ENCODE measurements at regions not wholly inside any gene's neighbourhood (a gene's known extent, or its start where the extent isn't known, plus 50 kb on each side); places are given as distances from the start of the nearest gene placed in this dataset.

DNA sequence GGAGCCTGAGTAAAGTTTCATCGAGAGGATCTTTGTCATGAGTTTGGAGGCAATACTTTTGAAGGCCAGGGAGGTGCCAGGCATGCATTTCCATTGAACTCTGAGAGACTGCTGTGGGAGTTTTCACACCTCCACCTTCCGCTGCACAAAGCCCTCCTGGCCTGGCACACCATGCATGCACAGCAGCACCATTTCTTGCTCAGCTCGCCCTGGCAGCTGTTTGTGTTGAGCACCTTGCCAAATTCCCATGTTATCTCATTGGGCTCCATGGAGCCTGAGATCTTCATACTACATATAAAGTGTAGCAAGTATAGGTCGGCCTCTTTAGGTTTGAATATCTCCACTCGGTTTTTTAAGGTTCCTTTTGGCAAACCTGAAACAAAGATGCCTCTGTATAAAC lies 125.7 kb upstream of the CLINT1 start:
- TF ChIP-seq, protein P1, sequence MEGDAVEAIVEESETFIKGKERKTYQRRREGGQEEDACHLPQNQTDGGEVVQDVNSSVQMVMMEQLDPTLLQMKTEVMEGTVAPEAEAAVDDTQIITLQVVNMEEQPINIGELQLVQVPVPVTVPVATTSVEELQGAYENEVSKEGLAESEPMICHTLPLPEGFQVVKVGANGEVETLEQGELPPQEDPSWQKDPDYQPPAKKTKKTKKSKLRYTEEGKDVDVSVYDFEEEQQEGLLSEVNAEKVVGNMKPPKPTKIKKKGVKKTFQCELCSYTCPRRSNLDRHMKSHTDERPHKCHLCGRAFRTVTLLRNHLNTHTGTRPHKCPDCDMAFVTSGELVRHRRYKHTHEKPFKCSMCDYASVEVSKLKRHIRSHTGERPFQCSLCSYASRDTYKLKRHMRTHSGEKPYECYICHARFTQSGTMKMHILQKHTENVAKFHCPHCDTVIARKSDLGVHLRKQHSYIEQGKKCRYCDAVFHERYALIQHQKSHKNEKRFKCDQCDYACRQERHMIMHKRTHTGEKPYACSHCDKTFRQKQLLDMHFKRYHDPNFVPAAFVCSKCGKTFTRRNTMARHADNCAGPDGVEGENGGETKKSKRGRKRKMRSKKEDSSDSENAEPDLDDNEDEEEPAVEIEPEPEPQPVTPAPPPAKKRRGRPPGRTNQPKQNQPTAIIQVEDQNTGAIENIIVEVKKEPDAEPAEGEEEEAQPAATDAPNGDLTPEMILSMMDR (IDR thresholded peaks at IDR 0.05): no peak

DNA sequence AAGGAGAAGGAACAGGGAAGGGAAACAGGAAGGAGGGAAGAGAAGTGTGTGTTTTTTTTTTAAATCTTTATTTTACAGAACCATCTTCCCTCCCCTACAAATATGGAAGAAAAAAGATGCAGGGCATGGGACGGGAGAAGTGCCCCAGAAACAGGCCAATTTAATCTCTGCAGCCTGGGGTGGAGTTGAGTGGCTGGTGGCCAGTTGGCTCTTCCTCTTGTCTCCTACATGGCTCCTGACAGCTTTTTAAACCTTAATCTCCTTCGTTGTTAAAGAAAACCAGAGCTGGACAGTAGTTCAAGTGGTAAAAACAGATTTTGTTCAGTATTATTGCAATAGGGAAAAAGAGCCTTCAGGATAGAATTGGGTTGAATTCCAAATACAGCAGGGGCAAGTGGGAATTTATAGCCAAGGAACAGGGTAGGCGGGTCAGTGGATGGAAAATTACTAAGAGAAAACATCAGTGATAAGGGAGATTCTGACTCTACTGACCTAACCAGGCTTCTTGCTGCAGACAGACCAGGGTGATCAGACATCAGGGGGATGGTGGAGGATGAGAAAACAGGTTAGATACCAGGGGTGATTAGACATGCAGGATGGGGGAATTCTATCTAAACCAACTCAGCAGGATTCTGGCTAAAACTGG lies 125.1 kb upstream of the CLINT1 start:
- Histone ChIP-seq H3K4me1 (no peaks in the 10 kb centered on the region), H3K36me3 (no peaks in the 10 kb centered on the region), H3K9ac (ENCODE audit: low read depth in 2 of 2, low read length in 2 of 2) (no peak overlapping the region), H3K27ac (no peak overlapping the region), H3K4me3 (no peak overlapping the region), H3K27me3 (no peaks in the 10 kb centered on the region), H3K9me3 (no peaks in the 10 kb centered on the region)
- DNase-seq: no peak
- TF ChIP-seq, protein P1 (IDR thresholded peaks at IDR 0.05): no peak
- intact Hi-C loops (cut with DNase I): no loop called here

More for the DNA sequence above, 125.7 kb upstream of the CLINT1 start:
- H3K9me3 ChIP-seq: no peaks in the 10 kb centered on the region
- no peak overlapping the region for H3K27ac ChIP-seq
- H3K27me3 ChIP-seq: no peaks in the 10 kb centered on the region
- no peaks in the 10 kb centered on the region for H3K4me1 ChIP-seq
- H3K9ac ChIP-seq (ENCODE audit: low read depth in 2 of 2, low read length in 2 of 2): no peak overlapping the region
- no peaks in the 10 kb centered on the region for H3K36me3 ChIP-seq
- intact Hi-C loops (cut with DNase I): no loop called here
- no peak for DNase-seq
- H3K4me3 ChIP-seq: no peak overlapping the region

DNA sequence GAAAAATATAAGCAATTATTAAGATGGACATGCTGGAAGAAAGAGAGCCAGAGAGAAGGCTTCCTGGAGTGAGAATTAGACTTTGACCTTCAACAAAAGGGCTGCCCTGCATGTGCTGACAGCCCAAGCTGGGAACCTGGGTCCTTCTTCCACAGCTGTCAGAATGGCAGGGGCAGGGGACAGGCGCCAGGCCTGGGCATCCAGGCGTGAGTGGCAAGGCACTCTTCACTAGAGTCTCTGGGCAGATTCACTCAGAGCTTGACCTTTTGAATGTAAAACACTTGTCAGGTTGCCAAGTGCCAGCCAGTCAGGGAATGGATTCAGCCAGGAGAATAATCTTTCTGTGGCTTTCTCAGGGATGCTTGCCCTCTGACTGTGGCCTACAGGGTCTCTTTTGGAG lies 119.1 kb upstream of the CLINT1 start:
- Histone ChIP-seq H3K4me1 (no peaks in the 10 kb centered on the region), H3K9me3 (no peaks in the 10 kb centered on the region), H3K36me3 (no peaks in the 10 kb centered on the region), H3K9ac (ENCODE audit: low read depth in 2 of 2, low read length in 2 of 2) (no peak overlapping the region), H3K27ac (no peak overlapping the region), H3K4me3 (no peak overlapping the region), H3K27me3 (no peaks in the 10 kb centered on the region)
- TF ChIP-seq, protein P1 (IDR thresholded peaks at IDR 0.05): no peak
- DNase-seq: no peak
- intact Hi-C loops (cut with DNase I): no loop called here

DNA sequence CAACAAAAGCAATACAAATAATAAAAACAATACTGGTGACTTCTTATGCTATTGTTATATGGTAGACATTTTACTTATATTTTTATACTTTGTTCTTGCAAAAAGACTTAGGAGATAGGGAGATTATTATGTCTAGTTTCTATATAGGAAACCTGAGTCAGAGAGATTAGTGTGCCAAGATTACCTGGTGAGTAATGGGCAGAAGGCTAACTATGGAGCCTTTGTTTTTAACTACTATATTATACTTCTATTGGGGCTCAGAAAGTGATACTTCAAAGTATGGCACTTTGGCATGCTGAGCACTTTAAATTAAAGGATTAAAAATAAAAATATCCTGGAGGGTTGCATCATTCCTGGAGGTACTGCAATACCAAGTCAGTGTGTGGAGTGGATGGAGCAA lies 117.5 kb upstream of the CLINT1 start:
- Histone ChIP-seq H3K9ac (ENCODE audit: low read depth in 2 of 2, low read length in 2 of 2) (no peak overlapping the region), H3K27ac (no peak overlapping the region), H3K27me3 (no peaks in the 10 kb centered on the region), H3K4me3 (no peak overlapping the region), H3K9me3 (no peaks in the 10 kb centered on the region), H3K36me3 (no peaks in the 10 kb centered on the region), H3K4me1 (no peaks in the 10 kb centered on the region)
- intact Hi-C loops (cut with DNase I): no loop called here
- TF ChIP-seq, protein P1 (IDR thresholded peaks at IDR 0.05): no peak
- DNase-seq: no peak

DNA sequence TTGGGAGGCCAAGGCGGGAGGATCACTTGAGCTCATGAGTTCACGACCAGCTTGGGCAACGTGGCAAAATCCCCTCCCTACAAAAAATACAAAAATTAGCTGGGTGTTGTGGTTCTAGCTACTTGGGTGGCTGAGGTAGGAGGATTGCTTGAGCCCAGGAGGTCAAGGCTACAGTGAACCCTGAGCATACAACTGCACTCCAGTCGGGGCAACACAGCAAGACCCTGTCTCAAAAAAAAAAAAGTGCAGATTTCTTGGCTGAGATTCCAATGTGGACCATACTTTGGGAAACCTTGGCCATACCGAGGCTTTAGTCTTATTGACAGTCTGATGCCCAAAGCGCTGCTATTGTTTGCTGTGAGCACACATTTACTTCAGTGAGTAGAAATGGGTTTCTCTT lies 113.6 kb upstream of the CLINT1 start:
- DNase-seq: no peak
- Histone ChIP-seq H3K4me1 (no peaks in the 10 kb centered on the region), H3K36me3 (no peaks in the 10 kb centered on the region), H3K27ac (no peak overlapping the region), H3K4me3 (no peak overlapping the region), H3K9me3 (no peaks in the 10 kb centered on the region), H3K27me3 (no peaks in the 10 kb centered on the region), H3K9ac (ENCODE audit: low read depth in 2 of 2, low read length in 2 of 2) (no peak overlapping the region)
- TF ChIP-seq, protein P1 (IDR thresholded peaks at IDR 0.05): no peak
- intact Hi-C loops (cut with DNase I): no loop called here

Measured in colonic mucosa (tissue), 4 donors.